IPS DF 4.7 (cell line): ENCODE measurements at regions not wholly inside any gene's neighbourhood (a gene's known extent, or its start where the extent isn't known, plus 50 kb on each side); places are given as distances from the start of the nearest gene placed in this dataset.
"Not testable (repeated sequence)": the region's sequence is repeated elsewhere in the genome, so short reads cannot be mapped to it uniquely, and the experiment has no call there.

Source experiments
- DNase-seq: peaks from one replicate; pipeline ENCODE4 v3.0.0-alpha.2; 2013; ENCODE audit warnings: low spot score; ENCODE audit errors: extremely low read depth

GRCh38 chrX:1895583-1895982 is 280.7 kb downstream of the ASMT start:
- DNase-seq: no peak

- no peak for DNase-seq
These were observed 285.0 kb downstream of the ASMT start for GRCh38 chrX:1899841-1900240.

GRCh38 chrX:1902901-1903235 is 288.0 kb downstream of the ASMT start:
- no peak for DNase-seq

- no peak for DNase-seq
These were observed 288.5 kb downstream of the ASMT start for GRCh38 chrX:1903236-1903935.

- no peak for DNase-seq
These were observed 289.9 kb downstream of the ASMT start for GRCh38 chrX:1904663-1905218.

- DNase-seq: no peak
These were observed 291.2 kb downstream of the ASMT start for GRCh38 chrX:1906028-1906427.

- not testable (repeated sequence) for DNase-seq
These were observed 294.1 kb downstream of the ASMT start for GRCh38 chrX:1908996-1909395.

- DNase-seq: no peak
These were observed 294.8 kb downstream of the ASMT start for GRCh38 chrX:1909419-1910206.

- no peak for DNase-seq
These were observed 295.3 kb downstream of the ASMT start for GRCh38 chrX:1910207-1910470.

GRCh38 chrX:1911401-1912128 is 296.7 kb downstream of the ASMT start:
- no peak for DNase-seq

- no peak for DNase-seq
These were observed 297.3 kb downstream of the ASMT start for GRCh38 chrX:1912193-1912592.

GRCh38 chrX:1914606-1915365 is 299.9 kb downstream of the ASMT start:
- no peak for DNase-seq

GRCh38 chrX:1918780-1919179 is 303.9 kb downstream of the ASMT start:
- no peak for DNase-seq

- DNase-seq: peak; percentile 96
These were observed 310.2 kb downstream of the ASMT start for GRCh38 chrX:1925053-1925481.

- no peak for DNase-seq
These were observed 313.9 kb downstream of the ASMT start for GRCh38 chrX:1928805-1929204.

- no peak for DNase-seq
These were observed 317.4 kb downstream of the ASMT start for GRCh38 chrX:1932231-1932630.

GRCh38 chrX:1933964-1934363 is 319.1 kb downstream of the ASMT start:
- DNase-seq: no peak

GRCh38 chrX:1935805-1936204 is 320.9 kb downstream of the ASMT start:
- no peak for DNase-seq

- no peak for DNase-seq
These were observed 323.3 kb downstream of the ASMT start for GRCh38 chrX:1938190-1938589.

GRCh38 chrX:1941321-1941720 is 326.5 kb downstream of the ASMT start:
- no peak for DNase-seq

- DNase-seq: no peak
These were observed 331.0 kb downstream of the ASMT start for GRCh38 chrX:1945879-1946278.

GRCh38 chrX:1946974-1947373 is 332.1 kb downstream of the ASMT start:
- no peak for DNase-seq
